Keratinocyte (primary cell): ENCODE measurements at regions not wholly inside any gene's neighbourhood (a gene's known extent, or its start where the extent isn't known, plus 50 kb on each side); places are given as distances from the start of the nearest gene placed in this dataset.

ENCODE experiments used
- DNase-seq: peaks from one replicate; pipeline ENCODE4 v3.0.0-alpha.2; 2011; ENCODE audit warnings: low read depth, missing footprints, low spot score
- FAIRE-seq: peaks from 2 replicates; lab custom pipeline; 2011; peaks lifted over from hg19 to GRCh38; lab: Jason Lieb, UNC
- H2AFZ ChIP-seq: 2 replicates; pipeline ENCODE4 v1.6.0; 2012; ENCODE audit warnings: low read length, control low read depth, inconsistent platforms; ENCODE audit not compliant: control insufficient read depth
- H3K27ac ChIP-seq: 2 replicates; pipeline ENCODE4 v1.5.1; 2011; ENCODE audit warnings: low read length; ENCODE audit not compliant: control insufficient read depth, insufficient read depth
- H3K27me3 ChIP-seq: 3 replicates; pipeline ENCODE4 v1.6.0; 2011; ENCODE audit warnings: low read length; ENCODE audit not compliant: control insufficient read depth, insufficient read depth; ENCODE audit errors: extremely low read depth
- H3K36me3 ChIP-seq, 2 experiments: 2 replicates in 1 of 2; 3 replicates in 1 of 2; pipeline ENCODE4 v1.5.1; 2011; ENCODE audit warnings: low read length in 2 of 2, mild to moderate bottlenecking in 1 of 2; ENCODE audit not compliant: control insufficient read depth in 2 of 2, insufficient read depth in 2 of 2; ENCODE audit errors: extremely low read depth in 1 of 2
- H3K4me1 ChIP-seq: 3 replicates; pipeline ENCODE4 v1.5.1; 2011; ENCODE audit warnings: low read length; ENCODE audit not compliant: control insufficient read depth, insufficient read depth; ENCODE audit errors: extremely low read depth
- H3K4me2 ChIP-seq: 3 replicates; pipeline ENCODE4 v1.6.0; 2011; ENCODE audit warnings: low read depth, low read length; ENCODE audit not compliant: control insufficient read depth, insufficient read depth; ENCODE audit errors: extremely low read depth
- H3K4me3 ChIP-seq, 3 experiments: fragments of 200-600 bp in 1 of 3; sonication (generic) in 1 of 3; 2 replicates in 2 of 3; 3 replicates in 1 of 3; pipeline ENCODE4 v1.5.1; 2011 to 2016; ENCODE audit warnings: low read length in 3 of 3, mild to moderate bottlenecking in 3 of 3, control low read depth in 2 of 3, inconsistent platforms in 1 of 3, low read depth in 1 of 3, mixed read lengths in 1 of 3, mixed run types in 1 of 3, moderate library complexity in 1 of 3; ENCODE audit not compliant: control insufficient read depth in 2 of 3, insufficient read depth in 2 of 3; ENCODE audit errors: extremely low read depth in 1 of 3
- H3K79me2 ChIP-seq: 2 replicates; pipeline ENCODE4 v1.6.0; 2012; ENCODE audit warnings: low read length; ENCODE audit not compliant: control insufficient read depth, insufficient read depth
- H3K9ac ChIP-seq: 3 replicates; pipeline ENCODE4 v1.6.0; 2011; ENCODE audit warnings: low read length; ENCODE audit not compliant: control insufficient read depth, insufficient read depth; ENCODE audit errors: extremely low read depth
- H3K9me1 ChIP-seq: 3 replicates; pipeline ENCODE4 v1.6.0; 2011; ENCODE audit warnings: low read length; ENCODE audit not compliant: control insufficient read depth, insufficient read depth; ENCODE audit errors: extremely low read depth
- H3K9me3 ChIP-seq: 2 replicates; pipeline ENCODE4 v1.5.1; 2012; ENCODE audit warnings: low read depth, low read length; ENCODE audit not compliant: control insufficient read depth
- H4K20me1 ChIP-seq: 3 replicates; pipeline ENCODE4 v1.6.0; 2011; ENCODE audit warnings: low read length; ENCODE audit not compliant: control insufficient read depth, insufficient read depth; ENCODE audit errors: extremely low read depth
- EZH2 ChIP-seq: IDR thresholded peaks from one replicate; pipeline ENCODE4 v1.6.1; 2012; ENCODE audit warnings: inconsistent platforms, mild to moderate bottlenecking, low read length, moderate library complexity
- dilution Hi-C: fragments of 300-500 bp; cut with MboI; formaldehyde crosslinking; loops from one replicate; pipeline ENCODE4 v1.7.0; 2020; ENCODE audit warnings: low sequenced_read_pairs; ENCODE audit not compliant: extremely low pct_ligation_motif_present
- TF ChIP-seq, protein P1 (sequence below), 3 experiments: IDR thresholded peaks in 1 of 3; conservative IDR thresholded peaks in 1 of 3; optimal IDR thresholded peaks in 1 of 3; 2 replicates in 2 of 3; 3 replicates in 1 of 3; pipeline versions ENCODE3 to v1.5.1; 2011; ENCODE audit warnings: low read length in 3 of 3, mild to moderate bottlenecking in 3 of 3, moderate library complexity in 2 of 3, control low read depth in 1 of 3, inconsistent platforms in 1 of 3; ENCODE audit not compliant: insufficient read depth in 2 of 3; ENCODE audit errors: extremely low read depth in 1 of 3

DNA sequence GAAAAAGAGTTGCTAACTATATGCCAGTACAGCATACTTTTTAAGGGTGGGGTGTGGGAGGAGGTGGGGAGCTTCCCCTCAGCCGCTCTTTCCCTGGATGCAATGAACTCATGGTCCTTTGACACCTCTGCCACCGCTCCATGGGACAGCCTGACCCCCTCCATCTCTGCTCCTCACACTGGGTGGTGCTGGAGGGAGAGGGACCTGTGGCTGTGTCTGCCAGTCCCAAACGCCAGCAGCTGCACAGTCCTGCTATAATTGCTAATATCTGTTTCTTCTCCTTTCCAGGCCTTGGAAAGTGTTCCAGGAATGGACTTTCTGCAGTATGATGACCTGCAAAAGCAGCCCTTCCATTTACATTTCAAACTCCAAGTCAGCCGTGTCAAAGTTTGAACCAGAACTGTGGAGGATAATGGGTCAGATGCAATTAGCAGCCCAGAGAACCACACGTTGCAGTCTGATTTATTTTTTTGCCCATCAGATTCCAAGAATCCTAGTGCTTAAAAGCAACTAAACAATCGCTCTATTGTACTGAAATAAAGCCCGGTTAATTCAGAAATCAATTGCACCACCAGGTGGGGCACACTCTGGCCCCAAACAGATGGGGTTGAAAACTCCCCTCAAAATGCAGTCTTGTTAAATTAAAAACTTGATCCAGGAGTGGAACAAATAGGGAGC lies 160.7 kb upstream of the LMO4 start:
- H3K4me1 ChIP-seq, result no peaks in the 10 kb centered on the region
- H3K4me2 ChIP-seq, result no peak overlapping the region
- TF ChIP-seq, protein P1, sequence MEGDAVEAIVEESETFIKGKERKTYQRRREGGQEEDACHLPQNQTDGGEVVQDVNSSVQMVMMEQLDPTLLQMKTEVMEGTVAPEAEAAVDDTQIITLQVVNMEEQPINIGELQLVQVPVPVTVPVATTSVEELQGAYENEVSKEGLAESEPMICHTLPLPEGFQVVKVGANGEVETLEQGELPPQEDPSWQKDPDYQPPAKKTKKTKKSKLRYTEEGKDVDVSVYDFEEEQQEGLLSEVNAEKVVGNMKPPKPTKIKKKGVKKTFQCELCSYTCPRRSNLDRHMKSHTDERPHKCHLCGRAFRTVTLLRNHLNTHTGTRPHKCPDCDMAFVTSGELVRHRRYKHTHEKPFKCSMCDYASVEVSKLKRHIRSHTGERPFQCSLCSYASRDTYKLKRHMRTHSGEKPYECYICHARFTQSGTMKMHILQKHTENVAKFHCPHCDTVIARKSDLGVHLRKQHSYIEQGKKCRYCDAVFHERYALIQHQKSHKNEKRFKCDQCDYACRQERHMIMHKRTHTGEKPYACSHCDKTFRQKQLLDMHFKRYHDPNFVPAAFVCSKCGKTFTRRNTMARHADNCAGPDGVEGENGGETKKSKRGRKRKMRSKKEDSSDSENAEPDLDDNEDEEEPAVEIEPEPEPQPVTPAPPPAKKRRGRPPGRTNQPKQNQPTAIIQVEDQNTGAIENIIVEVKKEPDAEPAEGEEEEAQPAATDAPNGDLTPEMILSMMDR (optimal IDR thresholded peaks at IDR 0.05 in 1 of 3, IDR thresholded peaks at IDR 0.05 in 1 of 3, conservative IDR thresholded peaks at IDR 0.05 in 1 of 3; ENCODE audit: extremely low read depth in 1 of 3, insufficient read depth in 2 of 3, low read length in 3 of 3), result no peak
- no peak for TF ChIP-seq EZH2
- no peaks in the 10 kb centered on the region for H3K9me3 ChIP-seq
- H3K27me3 ChIP-seq, result no peaks in the 10 kb centered on the region
- no peak overlapping the region for H3K4me3 ChIP-seq
- DNase-seq, result no peak
- no peak overlapping the region for H2AFZ ChIP-seq
- no peak overlapping the region for H3K27ac ChIP-seq
- no peaks in the 10 kb centered on the region for H3K9me1 ChIP-seq
- H3K9ac ChIP-seq, result no peak overlapping the region
- H4K20me1 ChIP-seq, result no peaks in the 10 kb centered on the region
- dilution Hi-C loops, result no loop called here
- no peak for FAIRE-seq
- no peaks in the 10 kb centered on the region for H3K36me3 ChIP-seq
- H3K79me2 ChIP-seq, result no peaks in the 10 kb centered on the region

DNA sequence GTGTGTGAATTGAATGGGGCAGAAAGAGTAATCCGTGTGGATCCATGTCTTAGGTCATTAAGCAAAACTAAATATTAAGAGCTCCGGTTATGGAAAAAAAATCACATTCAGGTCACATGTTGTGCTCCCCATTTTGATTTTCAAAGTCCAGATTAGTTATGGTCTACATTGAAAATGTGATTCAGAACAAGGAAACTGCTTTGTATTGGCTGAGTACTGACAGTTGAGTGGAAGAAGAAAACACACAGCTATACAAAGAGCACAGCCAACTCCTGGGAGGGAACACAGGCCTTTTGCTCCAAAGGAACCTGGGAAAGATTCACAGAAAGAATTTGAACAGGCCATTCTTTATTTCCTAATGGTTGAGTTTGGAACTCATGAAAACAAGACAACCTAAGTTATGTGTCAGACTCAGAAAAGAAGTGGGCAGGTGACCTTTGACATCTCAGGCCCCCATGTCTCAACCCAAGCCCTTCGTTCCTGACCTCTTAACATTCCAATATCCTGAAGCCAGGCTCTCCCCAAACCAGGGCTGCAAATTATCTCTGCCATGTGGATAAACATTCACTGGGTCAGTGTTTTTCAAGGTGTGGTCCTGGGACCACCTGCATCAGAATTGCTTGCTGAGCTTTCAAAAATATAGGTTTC lies 159.3 kb upstream of the LMO4 start:
- no peak overlapping the region for H3K9ac ChIP-seq
- dilution Hi-C loops, result no loop called here
- TF ChIP-seq, protein P1 (optimal IDR thresholded peaks at IDR 0.05 in 1 of 3, IDR thresholded peaks at IDR 0.05 in 1 of 3, conservative IDR thresholded peaks at IDR 0.05 in 1 of 3; ENCODE audit: extremely low read depth in 1 of 3, insufficient read depth in 2 of 3, low read length in 3 of 3), result no peak
- TF ChIP-seq EZH2, result no peak

More for the DNA sequence above, 159.3 kb upstream of the LMO4 start:
- Histone ChIP-seq H3K27me3 (no peaks in the 10 kb centered on the region), H3K4me3 (no peak overlapping the region), H3K27ac (no peak overlapping the region), H3K9me3 (no peaks in the 10 kb centered on the region), H3K4me1 (no peaks in the 10 kb centered on the region), H3K9me1 (no peaks in the 10 kb centered on the region), H3K79me2 (no peaks in the 10 kb centered on the region), H3K36me3 (no peaks in the 10 kb centered on the region), H3K4me2 (no peak overlapping the region), H4K20me1 (no peaks in the 10 kb centered on the region), H2AFZ (no peak overlapping the region)
- FAIRE-seq, result no peak
- no peak for DNase-seq
